ENCODE measurements at regions not wholly inside any gene's neighbourhood (a gene's known extent, or its start where the extent isn't known, plus 50 kb on each side); places are given as distances from the start of the nearest gene placed in this dataset.
"Not testable (repeated sequence)": the region's sequence is repeated elsewhere in the genome, so short reads cannot be mapped to it uniquely, and the experiment has no call there.

GRCh38 chr1:58933599-58933926, 149.7 kb upstream of the JUN start:
- H3K4me1 ChIP-seq (ENCODE audit: insufficient read depth, low read length) = peaks cover 7% of the 10 kb centered on the region; the same call in 1 of the 2 replicates
- H3K36me3 ChIP-seq (ENCODE audit: insufficient read depth, low read length) = no peaks in the 10 kb centered on the region
- no peak overlapping the region for H3K9ac ChIP-seq (ENCODE audit: low read depth, low read length)
- no peaks in the 10 kb centered on the region for H3K9me3 ChIP-seq (ENCODE audit: control insufficient read depth, insufficient read depth, low read length)

- Histone ChIP-seq H3K36me3 (ENCODE audit: insufficient read depth, low read length) (no peaks in the 10 kb centered on the region), H3K9me3 (ENCODE audit: control insufficient read depth, insufficient read depth, low read length) (no peaks in the 10 kb centered on the region), H3K4me1 (ENCODE audit: insufficient read depth, low read length) (peaks cover 2% of the 10 kb centered on the region; the same call in 1 of the 2 replicates), H3K9ac (ENCODE audit: low read depth, low read length) (no peak overlapping the region)
Measured at GRCh38 chr1:58934706-58935105, 150.9 kb upstream of the JUN start.

- Histone ChIP-seq H3K9me3 (ENCODE audit: control insufficient read depth, insufficient read depth, low read length) (no peaks in the 10 kb centered on the region), H3K9ac (ENCODE audit: low read depth, low read length) (no peak overlapping the region), H3K36me3 (ENCODE audit: insufficient read depth, low read length) (no peaks in the 10 kb centered on the region)
Measured at GRCh38 chr1:58936973-58937372, 153.1 kb upstream of the JUN start.

GRCh38 chr1:58939146-58939545, 155.3 kb upstream of the JUN start:
- no peaks in the 10 kb centered on the region for H3K9me3 ChIP-seq (ENCODE audit: control insufficient read depth, insufficient read depth, low read length)
- no peaks in the 10 kb centered on the region for H3K36me3 ChIP-seq (ENCODE audit: insufficient read depth, low read length)
- H3K9ac ChIP-seq (ENCODE audit: low read depth, low read length) = no peak overlapping the region
- no peaks in the 10 kb centered on the region for H3K4me1 ChIP-seq (ENCODE audit: insufficient read depth, low read length)

More at GRCh38 chr1:58936973-58937372, 153.1 kb upstream of the JUN start:
- H3K4me1 ChIP-seq (ENCODE audit: insufficient read depth, low read length) = no peaks in the 10 kb centered on the region; the same call in 1 of the 2 replicates

GRCh38 chr1:58939666-58940370, 156.0 kb upstream of the JUN start:
- Histone ChIP-seq H3K36me3 (ENCODE audit: insufficient read depth, low read length) (no peaks in the 10 kb centered on the region), H3K9me3 (ENCODE audit: control insufficient read depth, insufficient read depth, low read length) (no peaks in the 10 kb centered on the region), H3K9ac (ENCODE audit: low read depth, low read length) (no peak overlapping the region)

GRCh38 chr1:58941471-58942289, 157.8 kb upstream of the JUN start:
- Histone ChIP-seq H3K36me3 (ENCODE audit: insufficient read depth, low read length) (no peaks in the 10 kb centered on the region), H3K9ac (ENCODE audit: low read depth, low read length) (no peak overlapping the region), H3K4me1 (ENCODE audit: insufficient read depth, low read length) (no peaks in the 10 kb centered on the region), H3K9me3 (ENCODE audit: control insufficient read depth, insufficient read depth, low read length) (no peaks in the 10 kb centered on the region)

More at GRCh38 chr1:58939666-58940370, 156.0 kb upstream of the JUN start:
- no peaks in the 10 kb centered on the region for H3K4me1 ChIP-seq (ENCODE audit: insufficient read depth, low read length)

- Histone ChIP-seq H3K9ac (ENCODE audit: low read depth, low read length) (no peak overlapping the region), H3K9me3 (ENCODE audit: control insufficient read depth, insufficient read depth, low read length) (no peaks in the 10 kb centered on the region), H3K36me3 (ENCODE audit: insufficient read depth, low read length) (no peaks in the 10 kb centered on the region), H3K4me1 (ENCODE audit: insufficient read depth, low read length) (no peaks in the 10 kb centered on the region)
Measured at GRCh38 chr1:58942759-58943191, 158.9 kb upstream of the JUN start.

GRCh38 chr1:58943776-58944175, 159.9 kb upstream of the JUN start:
- Histone ChIP-seq H3K9me3 (ENCODE audit: control insufficient read depth, insufficient read depth, low read length) (no peaks in the 10 kb centered on the region), H3K9ac (ENCODE audit: low read depth, low read length) (no peak overlapping the region), H3K36me3 (ENCODE audit: insufficient read depth, low read length) (no peaks in the 10 kb centered on the region), H3K4me1 (ENCODE audit: insufficient read depth, low read length) (no peaks in the 10 kb centered on the region)

GRCh38 chr1:58944439-58944838, 160.6 kb upstream of the JUN start:
- Histone ChIP-seq H3K9ac (ENCODE audit: low read depth, low read length) (no peak overlapping the region), H3K36me3 (ENCODE audit: insufficient read depth, low read length) (no peaks in the 10 kb centered on the region), H3K4me1 (ENCODE audit: insufficient read depth, low read length) (no peaks in the 10 kb centered on the region), H3K9me3 (ENCODE audit: control insufficient read depth, insufficient read depth, low read length) (no peaks in the 10 kb centered on the region)

GRCh38 chr1:58946390-58946789, 162.5 kb upstream of the JUN start:
- H3K9ac ChIP-seq (ENCODE audit: low read depth, low read length) = no peak overlapping the region
- no peaks in the 10 kb centered on the region for H3K36me3 ChIP-seq (ENCODE audit: insufficient read depth, low read length)
- H3K4me1 ChIP-seq (ENCODE audit: insufficient read depth, low read length) = no peaks in the 10 kb centered on the region
- no peaks in the 10 kb centered on the region for H3K9me3 ChIP-seq (ENCODE audit: control insufficient read depth, insufficient read depth, low read length)

GRCh38 chr1:58948671-58949070, 164.8 kb upstream of the JUN start:
- Histone ChIP-seq H3K9ac (ENCODE audit: low read depth, low read length) (no peak overlapping the region), H3K9me3 (ENCODE audit: control insufficient read depth, insufficient read depth, low read length) (no peaks in the 10 kb centered on the region; the same call in 1 of the 2 replicates), H3K36me3 (ENCODE audit: insufficient read depth, low read length) (no peaks in the 10 kb centered on the region), H3K4me1 (ENCODE audit: insufficient read depth, low read length) (no peaks in the 10 kb centered on the region)

GRCh38 chr1:58949551-58950220, 165.8 kb upstream of the JUN start:
- H3K36me3 ChIP-seq (ENCODE audit: insufficient read depth, low read length) = no peaks in the 10 kb centered on the region
- H3K9ac ChIP-seq (ENCODE audit: low read depth, low read length) = no peak overlapping the region
- no peaks in the 10 kb centered on the region for H3K4me1 ChIP-seq (ENCODE audit: insufficient read depth, low read length)
- H3K9me3 ChIP-seq (ENCODE audit: control insufficient read depth, insufficient read depth, low read length) = no peaks in the 10 kb centered on the region; the same call in 1 of the 2 replicates

GRCh38 chr1:58950897-58951296, 167.1 kb upstream of the JUN start:
- H3K9me3 ChIP-seq (ENCODE audit: control insufficient read depth, insufficient read depth, low read length) = no peaks in the 10 kb centered on the region; the same call in 1 of the 2 replicates
- no peaks in the 10 kb centered on the region for H3K4me1 ChIP-seq (ENCODE audit: insufficient read depth, low read length)
- H3K9ac ChIP-seq (ENCODE audit: low read depth, low read length) = no peak overlapping the region
- H3K36me3 ChIP-seq (ENCODE audit: insufficient read depth, low read length) = no peaks in the 10 kb centered on the region

GRCh38 chr1:58953951-58954350, 170.1 kb upstream of the JUN start:
- not testable (repeated sequence) for H3K4me1 ChIP-seq (ENCODE audit: insufficient read depth, low read length); H3K9me3 ChIP-seq (ENCODE audit: control insufficient read depth, insufficient read depth, low read length)

More at GRCh38 chr1:58953951-58954350, 170.1 kb upstream of the JUN start:
- not testable (repeated sequence) for H3K9ac ChIP-seq (ENCODE audit: low read depth, low read length); H3K36me3 ChIP-seq (ENCODE audit: insufficient read depth, low read length)

All from ES-I3 (cell line).